ENCODE measurements at regions not wholly inside any gene's neighbourhood (a gene's known extent, or its start where the extent isn't known, plus 50 kb on each side); places are given as distances from the start of the nearest gene placed in this dataset.

DNA sequence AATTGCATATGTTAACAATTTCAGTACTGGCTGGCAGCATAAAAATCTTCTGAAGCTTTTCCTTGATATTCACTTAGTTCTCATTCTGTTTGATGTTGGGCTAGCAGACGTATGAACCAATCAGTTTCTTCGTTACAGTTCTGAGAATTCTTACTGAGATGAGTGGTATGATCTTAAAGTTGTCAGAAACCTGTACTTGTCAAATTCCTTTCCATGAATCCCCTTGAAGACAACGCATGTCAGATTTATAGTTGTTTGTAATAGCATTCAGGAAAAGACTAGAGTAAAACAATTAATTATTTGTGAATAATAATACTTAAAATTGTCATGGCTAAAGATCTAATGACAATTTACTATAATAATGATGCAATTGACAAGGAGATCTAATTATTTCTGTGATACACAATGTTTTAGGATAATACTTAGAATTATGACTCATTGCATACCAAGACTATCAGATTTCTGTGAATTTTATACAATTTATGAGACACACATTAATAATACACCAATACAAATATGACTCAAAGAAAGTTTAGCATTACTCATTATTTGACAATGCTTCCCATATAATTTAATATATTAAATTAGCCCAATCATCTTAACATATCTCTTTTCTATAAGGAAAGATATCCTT, 447.2 kb downstream of the RFC3 start:
- Histone ChIP-seq H4K20me1 (ENCODE audit: insufficient read depth, low read length) (no peaks in the 10 kb centered on the region), H2AFZ (ENCODE audit: low read depth, low read length) (no peak overlapping the region), H3K4me3 (ENCODE audit: low read length) (no peak overlapping the region), H3K4me2 (ENCODE audit: low read length) (no peak overlapping the region), H3K36me3 (replicated peaks; ENCODE audit: low read depth, low read length) (no peaks in the 10 kb centered on the region), H3K9me3 (ENCODE audit: insufficient read depth, low read length) (no peaks in the 10 kb centered on the region), H3K27ac (ENCODE audit: low read length) (no peak overlapping the region), H3K9ac (ENCODE audit: low read length) (no peak overlapping the region), H3K4me1 (ENCODE audit: low read length) (no peaks in the 10 kb centered on the region), H3K27me3 (ENCODE audit: low read depth, low read length) (no peaks in the 10 kb centered on the region), H3K79me2 (ENCODE audit: low read length) (no peaks in the 10 kb centered on the region)
- no peak for TF ChIP-seq EZH2phosphoT487 (IDR thresholded peaks at IDR 0.05; ENCODE audit: low read depth)

DNA sequence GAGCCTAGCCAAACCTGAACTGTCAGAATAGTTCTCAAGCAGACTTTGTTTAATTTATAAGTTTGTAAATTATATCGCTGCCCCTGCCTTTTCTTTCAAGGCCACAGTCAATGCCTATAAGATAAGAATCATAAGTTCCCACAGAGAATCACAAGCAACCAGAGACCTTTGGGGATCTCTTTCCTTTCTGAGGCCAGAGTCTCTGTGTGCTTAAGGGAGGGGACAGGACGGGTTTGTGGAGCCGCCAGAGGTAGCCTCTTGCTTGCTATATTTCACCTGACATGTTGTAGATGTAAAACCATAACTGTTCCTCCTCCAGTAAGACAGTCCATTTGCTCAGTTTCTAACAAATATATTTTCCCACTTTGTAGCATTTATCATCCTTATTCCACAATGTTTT, 458.8 kb downstream of the RFC3 start:
- no peaks in the 10 kb centered on the region for H3K79me2 ChIP-seq (ENCODE audit: low read length)
- H3K36me3 ChIP-seq (replicated peaks; ENCODE audit: low read depth, low read length): no peaks in the 10 kb centered on the region
- no peak for TF ChIP-seq EZH2phosphoT487 (IDR thresholded peaks at IDR 0.05; ENCODE audit: low read depth)
- TF ChIP-seq, protein P1, sequence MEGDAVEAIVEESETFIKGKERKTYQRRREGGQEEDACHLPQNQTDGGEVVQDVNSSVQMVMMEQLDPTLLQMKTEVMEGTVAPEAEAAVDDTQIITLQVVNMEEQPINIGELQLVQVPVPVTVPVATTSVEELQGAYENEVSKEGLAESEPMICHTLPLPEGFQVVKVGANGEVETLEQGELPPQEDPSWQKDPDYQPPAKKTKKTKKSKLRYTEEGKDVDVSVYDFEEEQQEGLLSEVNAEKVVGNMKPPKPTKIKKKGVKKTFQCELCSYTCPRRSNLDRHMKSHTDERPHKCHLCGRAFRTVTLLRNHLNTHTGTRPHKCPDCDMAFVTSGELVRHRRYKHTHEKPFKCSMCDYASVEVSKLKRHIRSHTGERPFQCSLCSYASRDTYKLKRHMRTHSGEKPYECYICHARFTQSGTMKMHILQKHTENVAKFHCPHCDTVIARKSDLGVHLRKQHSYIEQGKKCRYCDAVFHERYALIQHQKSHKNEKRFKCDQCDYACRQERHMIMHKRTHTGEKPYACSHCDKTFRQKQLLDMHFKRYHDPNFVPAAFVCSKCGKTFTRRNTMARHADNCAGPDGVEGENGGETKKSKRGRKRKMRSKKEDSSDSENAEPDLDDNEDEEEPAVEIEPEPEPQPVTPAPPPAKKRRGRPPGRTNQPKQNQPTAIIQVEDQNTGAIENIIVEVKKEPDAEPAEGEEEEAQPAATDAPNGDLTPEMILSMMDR (IDR thresholded peaks at IDR 0.05; ENCODE audit: low read depth, low read length): no peak
- H3K4me2 ChIP-seq (ENCODE audit: low read length): no peak overlapping the region
- no peak overlapping the region for H2AFZ ChIP-seq (ENCODE audit: low read depth, low read length)
- H3K9ac ChIP-seq (ENCODE audit: low read length): no peak overlapping the region
- no peak overlapping the region for H3K4me3 ChIP-seq (ENCODE audit: low read length)
- peaks cover 11% of the 10 kb centered on the region for H3K9me3 ChIP-seq (ENCODE audit: insufficient read depth, low read length)
- H3K27me3 ChIP-seq (ENCODE audit: low read depth, low read length): no peaks in the 10 kb centered on the region
- H3K27ac ChIP-seq (ENCODE audit: low read length): no peak overlapping the region
- H4K20me1 ChIP-seq (ENCODE audit: insufficient read depth, low read length): no peaks in the 10 kb centered on the region
- no peaks in the 10 kb centered on the region for H3K4me1 ChIP-seq (ENCODE audit: low read length)

DNA sequence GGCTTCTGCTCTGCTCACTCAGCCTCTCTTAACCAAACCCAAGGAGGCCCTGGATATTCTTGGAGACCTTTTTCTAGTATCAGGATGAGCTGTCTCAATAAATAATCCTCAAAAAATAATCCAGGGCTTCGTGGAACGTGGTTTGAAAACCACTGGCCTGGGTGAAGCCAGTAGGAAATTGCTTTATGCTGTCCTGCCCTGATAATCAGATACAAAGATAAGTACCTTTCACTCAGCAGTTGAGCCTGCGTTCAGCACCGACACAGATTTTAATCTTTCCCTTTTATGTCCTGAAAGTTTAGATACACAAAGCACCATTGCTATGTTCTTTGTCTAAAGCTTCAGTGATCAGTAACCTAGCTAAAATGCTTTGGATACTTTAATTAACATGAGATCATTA, 460.0 kb downstream of the RFC3 start:
- H3K4me3 ChIP-seq (ENCODE audit: low read length): no peak overlapping the region
- no peaks in the 10 kb centered on the region for H3K36me3 ChIP-seq (replicated peaks; ENCODE audit: low read depth, low read length)
- H3K27me3 ChIP-seq (ENCODE audit: low read depth, low read length): no peaks in the 10 kb centered on the region
- peaks cover 11% of the 10 kb centered on the region for H3K9me3 ChIP-seq (ENCODE audit: insufficient read depth, low read length)
- no peak overlapping the region for H2AFZ ChIP-seq (ENCODE audit: low read depth, low read length)
- H3K9ac ChIP-seq (ENCODE audit: low read length): no peak overlapping the region
- no peak overlapping the region for H3K4me2 ChIP-seq (ENCODE audit: low read length)
- no peaks in the 10 kb centered on the region for H4K20me1 ChIP-seq (ENCODE audit: insufficient read depth, low read length)
- TF ChIP-seq, protein P1 (IDR thresholded peaks at IDR 0.05; ENCODE audit: low read depth, low read length): no peak
- no peak for TF ChIP-seq EZH2phosphoT487 (IDR thresholded peaks at IDR 0.05; ENCODE audit: low read depth)
- no peaks in the 10 kb centered on the region for H3K4me1 ChIP-seq (ENCODE audit: low read length)
- no peaks in the 10 kb centered on the region for H3K79me2 ChIP-seq (ENCODE audit: low read length)
- no peak overlapping the region for H3K27ac ChIP-seq (ENCODE audit: low read length)

DNA sequence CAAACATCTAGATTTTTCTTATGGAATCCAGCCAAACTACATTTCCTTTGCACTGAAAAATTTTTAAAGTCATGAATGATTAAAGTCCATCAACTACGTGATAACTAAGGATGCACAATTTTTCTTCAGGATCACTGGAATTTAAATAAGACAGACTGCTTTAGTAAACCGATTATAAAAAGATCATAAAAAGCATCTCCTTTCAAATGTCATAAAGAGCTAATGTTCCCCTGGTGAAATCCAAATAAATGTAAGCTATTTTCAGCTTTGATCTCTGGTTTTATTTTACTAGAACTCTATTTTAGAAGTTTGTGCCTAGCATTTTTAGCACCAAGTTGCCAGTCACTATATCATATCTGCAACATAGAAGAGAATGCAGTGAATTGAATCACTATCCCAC, 460.8 kb downstream of the RFC3 start:
- TF ChIP-seq, protein P1 (IDR thresholded peaks at IDR 0.05; ENCODE audit: low read depth, low read length): no peak
- no peak for TF ChIP-seq EZH2phosphoT487 (IDR thresholded peaks at IDR 0.05; ENCODE audit: low read depth)
- H3K9me3 ChIP-seq (ENCODE audit: insufficient read depth, low read length): peaks cover 13% of the 10 kb centered on the region

More for the DNA sequence above, 460.8 kb downstream of the RFC3 start:
- Histone ChIP-seq H4K20me1 (ENCODE audit: insufficient read depth, low read length) (no peaks in the 10 kb centered on the region), H3K36me3 (replicated peaks; ENCODE audit: low read depth, low read length) (no peaks in the 10 kb centered on the region), H3K4me1 (ENCODE audit: low read length) (no peaks in the 10 kb centered on the region), H3K9ac (ENCODE audit: low read length) (no peak overlapping the region), H3K79me2 (ENCODE audit: low read length) (no peaks in the 10 kb centered on the region), H2AFZ (ENCODE audit: low read depth, low read length) (no peak overlapping the region), H3K4me2 (ENCODE audit: low read length) (no peak overlapping the region), H3K27me3 (ENCODE audit: low read depth, low read length) (no peaks in the 10 kb centered on the region), H3K4me3 (ENCODE audit: low read length) (no peak overlapping the region), H3K27ac (ENCODE audit: low read length) (no peak overlapping the region)

All from OCI-LY3 (cell line).